Liver (tissue), 8 donors: ENCODE measurements at regions not wholly inside any gene's neighbourhood (a gene's known extent, or its start where the extent isn't known, plus 50 kb on each side); places are given as distances from the start of the nearest gene placed in this dataset.

Experiments used
- DNase-seq: peaks from one replicate; pipeline ENCODE4 v3.0.0-alpha.2; 2017; ENCODE audit warnings: low spot score
- H3K27ac ChIP-seq, 2 donors: one replicate each; pipeline ENCODE4 v1.7.0; 2013; ENCODE audit warnings: inconsistent platforms in 2 of 2, low read length in 2 of 2, control low read depth in 1 of 2, low read depth in 1 of 2, mild to moderate bottlenecking in 1 of 2
- H3K27me3 ChIP-seq, 4 donors: one replicate each; pipeline versions ENCODE4 v1.6.1 to v1.7.0; 2013; ENCODE audit warnings: low read length in 3 of 4, inconsistent platforms in 1 of 4, mild to moderate bottlenecking in 1 of 4, moderate library complexity in 1 of 4; ENCODE audit not compliant: control insufficient read depth in 4 of 4, insufficient read depth in 4 of 4
- H3K36me3 ChIP-seq, 4 donors: one replicate each; pipeline versions ENCODE4 v1.6.1 to v1.7.0; 2013; ENCODE audit warnings: low read length in 3 of 4, mild to moderate bottlenecking in 3 of 4, low read depth in 1 of 4, moderate library complexity in 1 of 4; ENCODE audit not compliant: control insufficient read depth in 4 of 4, insufficient read depth in 3 of 4
- H3K4me1 ChIP-seq, 4 donors: one replicate each; pipeline versions ENCODE4 v1.6.1 to v1.7.0; 2013; ENCODE audit warnings: low read length in 3 of 4, mild to moderate bottlenecking in 3 of 4, moderate library complexity in 1 of 4; ENCODE audit not compliant: control insufficient read depth in 4 of 4, insufficient read depth in 4 of 4
- H3K4me3 ChIP-seq, 3 donors: one replicate each; pipeline versions ENCODE4 v1.6.1 to v1.7.0; 2013; ENCODE audit warnings: low read length in 3 of 3, control low read depth in 1 of 3, low read depth in 1 of 3, mild to moderate bottlenecking in 1 of 3
- H3K9ac ChIP-seq, 2 donors: one replicate each; pipeline ENCODE4 v1.7.0; 2013; ENCODE audit warnings: low read length in 2 of 2, mild to moderate bottlenecking in 2 of 2, moderate library complexity in 2 of 2, control low read depth in 1 of 2, low read depth in 1 of 2
- H3K9me3 ChIP-seq, 4 donors: one replicate each; pipeline versions ENCODE4 v1.6.1 to v1.7.0; 2013; ENCODE audit warnings: low read length in 3 of 4; ENCODE audit not compliant: control insufficient read depth in 4 of 4
- ATF3 ChIP-seq: IDR thresholded peaks from 2 replicates; pipeline ENCODE4 v1.6.1; 2016; ENCODE audit warnings: antibody characterized with exemption
- EGR1 ChIP-seq, 2 donors: IDR thresholded peaks; 2 replicates each; pipeline ENCODE4 v1.6.1; 2016 to 2018; ENCODE audit warnings: antibody characterized with exemption in 2 of 2, low read depth in 2 of 2
- FOXA1 ChIP-seq: IDR thresholded peaks from 2 replicates; pipeline ENCODE4 v1.6.1; 2016; ENCODE audit warnings: antibody characterized with exemption
- FOXA2 ChIP-seq: IDR thresholded peaks from 2 replicates; pipeline ENCODE4 v1.6.1; 2016; ENCODE audit warnings: antibody characterized with exemption
- GABPA ChIP-seq, 2 donors: IDR thresholded peaks in 1 of 2; conservative IDR thresholded peaks in 1 of 2; 2 replicates each; pipeline ENCODE4 v1.6.1; 2016; ENCODE audit warnings: antibody characterized with exemption in 2 of 2, mild to moderate bottlenecking in 1 of 2, moderate library complexity in 1 of 2
- HNF4A ChIP-seq, 2 donors: conservative IDR thresholded peaks; 2 replicates each; pipeline ENCODE4 v1.6.1; 2016; ENCODE audit warnings: antibody characterized with exemption in 2 of 2, mild to moderate bottlenecking in 2 of 2
- HNF4G ChIP-seq: IDR thresholded peaks from 2 replicates; pipeline ENCODE4 v1.6.1; 2016; ENCODE audit warnings: antibody characterized with exemption
- MAX ChIP-seq: IDR thresholded peaks from 2 replicates; pipeline ENCODE4 v1.6.1; 2016; ENCODE audit warnings: antibody characterized with exemption
- NR2F2 ChIP-seq: IDR thresholded peaks from 2 replicates; pipeline ENCODE4 v1.6.1; 2016; ENCODE audit warnings: antibody characterized with exemption
- RAD21 ChIP-seq, 2 donors: IDR thresholded peaks; 2 replicates each; pipeline ENCODE4 v1.6.1; 2016; ENCODE audit warnings: antibody characterized with exemption in 2 of 2, mild to moderate bottlenecking in 2 of 2
- RXRA ChIP-seq, 2 donors: IDR thresholded peaks; 2 replicates each; pipeline ENCODE4 v1.6.1; 2017 to 2018; ENCODE audit warnings: antibody characterized with exemption in 2 of 2, mild to moderate bottlenecking in 1 of 2
- SP1 ChIP-seq: IDR thresholded peaks from 2 replicates; pipeline ENCODE4 v1.6.1; 2018; ENCODE audit warnings: antibody characterized with exemption, mild to moderate bottlenecking
- TAF1 ChIP-seq: conservative IDR thresholded peaks from 2 replicates; pipeline ENCODE4 v1.6.1; 2016; ENCODE audit warnings: antibody characterized with exemption, mild to moderate bottlenecking
- YY1 ChIP-seq: IDR thresholded peaks from 2 replicates; pipeline ENCODE4 v1.6.1; 2016; ENCODE audit warnings: antibody characterized with exemption, mild to moderate bottlenecking
- ZBTB33 ChIP-seq: IDR thresholded peaks from 2 replicates; pipeline ENCODE4 v1.6.1; 2016; ENCODE audit warnings: antibody characterized with exemption
- WGBS: extraction: QIAGEN DNeasy Blood & Tissue Kit; methylation state at CpG from one replicate; pipeline ENCODE4 v1.1.7; 2013; 5-methylcytosine and 5-hydroxymethylcytosine counted together
- TF ChIP-seq, protein P1 (sequence below): fragments of 150-350 bp; IDR thresholded peaks from 2 replicates; pipeline ENCODE4 v1.5.1; 2017; ENCODE audit warnings: improper control_type of control experiment, low read depth, low read length; ENCODE audit not compliant: missing input control
- TF ChIP-seq, protein P2 (sequence below): IDR thresholded peaks from 2 replicates; pipeline ENCODE4 v1.6.1; 2016; ENCODE audit warnings: antibody characterized with exemption, mild to moderate bottlenecking
- donor health status: healthy.
- donor health status: healthy.
- donor health status: healthy.
- donor health status: healthy.
- donor health status: healthy.

- Histone ChIP-seq H3K36me3 (no peaks in the 10 kb centered on the region), H3K27ac (no peak overlapping the region), H3K9ac (no peak overlapping the region), H3K4me1 (no peaks in the 10 kb centered on the region), H3K27me3 (no peaks in the 10 kb centered on the region), H3K9me3 (no peaks in the 10 kb centered on the region), H3K4me3 (no peak overlapping the region)
- WGBS = 90% methylated on average over 3 of the region's 3 CpGs
- TF ChIP-seq ATF3 (no peak), GABPA (IDR thresholded peaks at IDR 0.05 in 1 of 2, conservative IDR thresholded peaks at IDR 0.05 in 1 of 2) (no peak), EGR1 (IDR thresholded peaks at IDR 0.05; ENCODE audit: low read depth in 2 of 2) (no peak), FOXA1 (no peak), YY1 (no peak), HNF4G (no peak), MAX (no peak), RAD21 (IDR thresholded peaks at IDR 0.05) (no peak), ZBTB33 (no peak), TAF1 (no peak), FOXA2 (no peak), HNF4A (conservative IDR thresholded peaks at IDR 0.05) (no peak), SP1 (no peak)
- TF ChIP-seq, protein P1, sequence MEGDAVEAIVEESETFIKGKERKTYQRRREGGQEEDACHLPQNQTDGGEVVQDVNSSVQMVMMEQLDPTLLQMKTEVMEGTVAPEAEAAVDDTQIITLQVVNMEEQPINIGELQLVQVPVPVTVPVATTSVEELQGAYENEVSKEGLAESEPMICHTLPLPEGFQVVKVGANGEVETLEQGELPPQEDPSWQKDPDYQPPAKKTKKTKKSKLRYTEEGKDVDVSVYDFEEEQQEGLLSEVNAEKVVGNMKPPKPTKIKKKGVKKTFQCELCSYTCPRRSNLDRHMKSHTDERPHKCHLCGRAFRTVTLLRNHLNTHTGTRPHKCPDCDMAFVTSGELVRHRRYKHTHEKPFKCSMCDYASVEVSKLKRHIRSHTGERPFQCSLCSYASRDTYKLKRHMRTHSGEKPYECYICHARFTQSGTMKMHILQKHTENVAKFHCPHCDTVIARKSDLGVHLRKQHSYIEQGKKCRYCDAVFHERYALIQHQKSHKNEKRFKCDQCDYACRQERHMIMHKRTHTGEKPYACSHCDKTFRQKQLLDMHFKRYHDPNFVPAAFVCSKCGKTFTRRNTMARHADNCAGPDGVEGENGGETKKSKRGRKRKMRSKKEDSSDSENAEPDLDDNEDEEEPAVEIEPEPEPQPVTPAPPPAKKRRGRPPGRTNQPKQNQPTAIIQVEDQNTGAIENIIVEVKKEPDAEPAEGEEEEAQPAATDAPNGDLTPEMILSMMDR = no peak
- DNase-seq = no peak
These were observed 52.3 kb downstream of the MRPL57 start for GRCh38 chr13:21228738-21229137.

- WGBS = 90% methylated on average over 7 of the region's 7 CpGs
- Histone ChIP-seq H3K4me3 (no peak overlapping the region), H3K36me3 (no peaks in the 10 kb centered on the region), H3K27me3 (no peaks in the 10 kb centered on the region), H3K4me1 (no peaks in the 10 kb centered on the region), H3K9me3 (no peaks in the 10 kb centered on the region), H3K9ac (no peak overlapping the region), H3K27ac (no peak overlapping the region)
- no peak for TF ChIP-seq TAF1
- DNase-seq = no peak
These were observed 53.0 kb downstream of the MRPL57 start for GRCh38 chr13:21229241-21230024.

- H3K9ac ChIP-seq = no peak overlapping the region
- H3K4me3 ChIP-seq = no peak overlapping the region
- 82% methylated on average over 3 of the region's 3 CpGs for WGBS
- H3K27me3 ChIP-seq = no peaks in the 10 kb centered on the region
- H3K9me3 ChIP-seq = no peaks in the 10 kb centered on the region
- no peaks in the 10 kb centered on the region for H3K4me1 ChIP-seq
- no peak for DNase-seq
- H3K36me3 ChIP-seq = no peaks in the 10 kb centered on the region
- no peak overlapping the region for H3K27ac ChIP-seq
- TF ChIP-seq FOXA2 (no peak), EGR1 (IDR thresholded peaks at IDR 0.05; ENCODE audit: low read depth in 2 of 2) (no peak), MAX (no peak), NR2F2 (no peak), RXRA (IDR thresholded peaks at IDR 0.05) (no peak), HNF4G (no peak)
- TF ChIP-seq, protein P1 = no peak
- TF ChIP-seq, protein P2, sequence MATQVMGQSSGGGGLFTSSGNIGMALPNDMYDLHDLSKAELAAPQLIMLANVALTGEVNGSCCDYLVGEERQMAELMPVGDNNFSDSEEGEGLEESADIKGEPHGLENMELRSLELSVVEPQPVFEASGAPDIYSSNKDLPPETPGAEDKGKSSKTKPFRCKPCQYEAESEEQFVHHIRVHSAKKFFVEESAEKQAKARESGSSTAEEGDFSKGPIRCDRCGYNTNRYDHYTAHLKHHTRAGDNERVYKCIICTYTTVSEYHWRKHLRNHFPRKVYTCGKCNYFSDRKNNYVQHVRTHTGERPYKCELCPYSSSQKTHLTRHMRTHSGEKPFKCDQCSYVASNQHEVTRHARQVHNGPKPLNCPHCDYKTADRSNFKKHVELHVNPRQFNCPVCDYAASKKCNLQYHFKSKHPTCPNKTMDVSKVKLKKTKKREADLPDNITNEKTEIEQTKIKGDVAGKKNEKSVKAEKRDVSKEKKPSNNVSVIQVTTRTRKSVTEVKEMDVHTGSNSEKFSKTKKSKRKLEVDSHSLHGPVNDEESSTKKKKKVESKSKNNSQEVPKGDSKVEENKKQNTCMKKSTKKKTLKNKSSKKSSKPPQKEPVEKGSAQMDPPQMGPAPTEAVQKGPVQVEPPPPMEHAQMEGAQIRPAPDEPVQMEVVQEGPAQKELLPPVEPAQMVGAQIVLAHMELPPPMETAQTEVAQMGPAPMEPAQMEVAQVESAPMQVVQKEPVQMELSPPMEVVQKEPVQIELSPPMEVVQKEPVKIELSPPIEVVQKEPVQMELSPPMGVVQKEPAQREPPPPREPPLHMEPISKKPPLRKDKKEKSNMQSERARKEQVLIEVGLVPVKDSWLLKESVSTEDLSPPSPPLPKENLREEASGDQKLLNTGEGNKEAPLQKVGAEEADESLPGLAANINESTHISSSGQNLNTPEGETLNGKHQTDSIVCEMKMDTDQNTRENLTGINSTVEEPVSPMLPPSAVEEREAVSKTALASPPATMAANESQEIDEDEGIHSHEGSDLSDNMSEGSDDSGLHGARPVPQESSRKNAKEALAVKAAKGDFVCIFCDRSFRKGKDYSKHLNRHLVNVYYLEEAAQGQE = no peak
These were observed 54.1 kb downstream of the MRPL57 start for GRCh38 chr13:21230516-21230915.
